Naive thymus-derived CD4-positive, alpha-beta T cell (primary cell): ENCODE measurements at regions not wholly inside any gene's neighbourhood (a gene's known extent, or its start where the extent isn't known, plus 50 kb on each side); places are given as distances from the start of the nearest gene placed in this dataset.

Source experiments
- ATAC-seq: fragments of 150-1000 bp; cut with Tn5 transposase; 2 replicates; pipeline ENCODE4 v1.10.0; 2021; ENCODE audit warnings: mild to moderate bottlenecking, moderate library complexity
- CTCF ChIA-PET: fragments of 350-600 bp; sonication (Branson Sonifier 250); formaldehyde crosslinking; loops from one replicate; lab custom pipeline; 2021; ENCODE audit warnings: antibody characterized with exemption; lab: Charles Lee
- POLR2A ChIA-PET: fragments of 350-600 bp; sonication (Branson Sonifier 250); formaldehyde crosslinking; loops from one replicate; lab custom pipeline; 2021; ENCODE audit warnings: antibody characterized with exemption, inconsistent platforms; lab: Charles Lee
- DNase-seq, 9 donors: peaks; one replicate each; pipeline versions ENCODE4 v3.0.0 to v3.0.0-alpha.2; 2020 to 2022; ENCODE audit warnings: mixed read lengths in 1 of 9
- H3K27ac ChIP-seq: one replicate; pipeline ENCODE4 v1.7.0; 2013; ENCODE audit warnings: mild to moderate bottlenecking, low read depth, low read length, moderate library complexity
- H3K27me3 ChIP-seq, 2 donors: one replicate each; pipeline ENCODE4 v1.7.0; 2013; ENCODE audit warnings: low read length in 2 of 2, mild to moderate bottlenecking in 2 of 2, moderate library complexity in 2 of 2; ENCODE audit not compliant: control insufficient read depth in 2 of 2, insufficient read depth in 2 of 2
- H3K36me3 ChIP-seq, 3 experiments: 1 replicate in 2 of 3; 2 replicates in 1 of 3; pipeline ENCODE4 v1.7.0; 2013; ENCODE audit warnings: low read length in 3 of 3, mild to moderate bottlenecking in 3 of 3, moderate library complexity in 1 of 3; ENCODE audit not compliant: insufficient read depth in 3 of 3, control insufficient read depth in 2 of 3
- H3K4me1 ChIP-seq, 2 donors: one replicate each; pipeline ENCODE4 v1.7.0; 2013; ENCODE audit warnings: low read length in 2 of 2, mild to moderate bottlenecking in 2 of 2, moderate library complexity in 1 of 2; ENCODE audit not compliant: control insufficient read depth in 2 of 2, insufficient read depth in 2 of 2
- H3K4me3 ChIP-seq: 2 replicates; pipeline ENCODE4 v1.7.0; 2013; ENCODE audit warnings: mild to moderate bottlenecking, low read length
- H3K9me3 ChIP-seq, 3 experiments: 1 replicate in 2 of 3; 2 replicates in 1 of 3; pipeline ENCODE4 v1.7.0; 2013; ENCODE audit warnings: low read length in 3 of 3; ENCODE audit not compliant: control insufficient read depth in 2 of 3
- H3K27ac Mint-ChIP-seq, 9 donors: one replicate each; pipeline ENCODE4 v1.8.0; 2020 to 2022; ENCODE audit warnings: mixed read lengths in 9 of 9, mild to moderate bottlenecking in 8 of 9, moderate library complexity in 5 of 9, inconsistent platforms in 2 of 9
- H3K27me3 Mint-ChIP-seq, 5 donors: one replicate each; pipeline ENCODE4 v1.8.0; 2021 to 2022; ENCODE audit warnings: mixed read lengths in 5 of 5, mild to moderate bottlenecking in 1 of 5
- H3K36me3 Mint-ChIP-seq, 5 donors: one replicate each; pipeline ENCODE4 v1.8.0; 2020 to 2022; ENCODE audit warnings: mixed read lengths in 5 of 5, mild to moderate bottlenecking in 3 of 5, inconsistent platforms in 1 of 5
- H3K4me1 Mint-ChIP-seq, 7 donors: one replicate each; pipeline ENCODE4 v1.8.0; 2020 to 2022; ENCODE audit warnings: mixed read lengths in 7 of 7, mild to moderate bottlenecking in 3 of 7, inconsistent platforms in 1 of 7
- H3K4me3 Mint-ChIP-seq, 10 donors: one replicate each; pipeline ENCODE4 v1.8.0; 2020 to 2022; ENCODE audit warnings: mild to moderate bottlenecking in 10 of 10, mixed read lengths in 10 of 10, moderate library complexity in 6 of 10, inconsistent platforms in 2 of 10
- H3K9me3 Mint-ChIP-seq, 11 donors: one replicate each; pipeline ENCODE4 v1.8.0; 2020 to 2022; ENCODE audit warnings: mixed read lengths in 11 of 11, mild to moderate bottlenecking in 4 of 11, inconsistent platforms in 1 of 11, moderate library complexity in 1 of 11
- intact Hi-C, 2 donors: fragments of 100-400 bp; cut with micrococcal nuclease; formaldehyde crosslinking; loops; one replicate each; pipeline ENCODE4 v1.15.1; 2023

DNA sequence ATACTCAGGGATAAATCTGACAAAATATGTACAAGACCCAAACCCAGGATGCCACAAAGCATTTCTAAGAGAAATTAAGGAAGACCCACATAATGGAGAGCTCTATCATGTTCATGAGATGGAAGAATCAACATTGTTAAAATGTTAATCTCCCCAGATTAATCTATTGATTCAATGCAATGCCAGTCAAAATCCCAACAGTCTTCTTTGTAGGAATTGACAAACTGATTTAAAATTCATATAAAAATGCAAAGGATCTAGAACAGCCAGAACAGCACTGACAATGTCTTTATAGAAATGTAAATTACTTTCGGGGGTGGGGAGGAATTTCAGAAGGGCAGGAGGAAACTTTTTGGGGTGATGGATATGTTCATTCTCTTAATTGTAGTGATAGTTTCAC lies 281.6 kb upstream of the SEMA6A start:
- Mint-ChIP-seq H3K36me3 (no peaks in the 10 kb centered on the region), H3K27me3 (no peaks in the 10 kb centered on the region), H3K27ac (peak overlapping the region in 1 of 9 donors; percentile 3), H3K4me1 (no peaks in the 10 kb centered on the region), H3K4me3 (no peak overlapping the region), H3K9me3 (peaks cover 0 to 5% (median 0%) of the 10 kb centered on the region in 11 donors)
- Histone ChIP-seq H3K27me3 (no peaks in the 10 kb centered on the region), H3K36me3 (no peaks in the 10 kb centered on the region), H3K27ac (no peak overlapping the region), H3K4me3 (no peak overlapping the region), H3K9me3 (no peaks in the 10 kb centered on the region), H3K4me1 (no peaks in the 10 kb centered on the region)
- intact Hi-C loops: no loop called here
- DNase-seq (no peak), ATAC-seq (no peak)
- ChIA-PET POLR2A (interaction anchor here (0.6 kb wide), 1 partner anchor 10 kb away, joined by 5 read pairs; no protein-coding TSS in a partner anchor), CTCF (no interaction called here)

DNA sequence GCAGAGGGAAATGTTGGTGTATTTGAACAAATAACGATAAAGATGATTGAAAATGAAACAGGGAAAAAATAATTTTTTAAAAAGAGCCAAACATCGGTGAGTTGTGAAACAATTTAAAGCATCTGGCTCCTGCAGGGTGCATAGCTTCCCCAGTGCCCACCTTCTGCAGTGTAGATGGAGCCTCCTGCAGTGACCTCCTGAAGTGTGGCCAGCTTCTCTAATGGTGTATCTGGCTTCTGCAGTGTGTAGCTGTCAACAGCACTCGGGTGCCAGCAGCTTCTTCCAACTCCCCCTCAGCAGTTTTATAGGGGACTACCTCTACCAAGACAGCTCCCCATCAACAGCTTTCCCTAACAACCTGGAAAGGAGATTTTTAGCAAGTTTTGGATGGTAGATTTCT lies 279.4 kb upstream of the SEMA6A start:
- Histone ChIP-seq H3K27ac (no peak overlapping the region), H3K9me3 (no peaks in the 10 kb centered on the region), H3K27me3 (no peaks in the 10 kb centered on the region), H3K4me1 (no peaks in the 10 kb centered on the region), H3K36me3 (no peaks in the 10 kb centered on the region), H3K4me3 (no peak overlapping the region)
- CTCF ChIA-PET: no interaction called here
- no peaks in the 10 kb centered on the region for H3K36me3 Mint-ChIP-seq
- ATAC-seq (no peak), DNase-seq (no peak)
- H3K27ac Mint-ChIP-seq: no peak overlapping the region
- peaks cover 0 to 5% (median 0%) of the 10 kb centered on the region in 5 donors for H3K27me3 Mint-ChIP-seq
- no peaks in the 10 kb centered on the region for H3K4me1 Mint-ChIP-seq
- H3K4me3 Mint-ChIP-seq: no peak overlapping the region
- intact Hi-C loops: no loop called here
- POLR2A ChIA-PET: no interaction called here
- peaks cover 0 to 6% (median 0%) of the 10 kb centered on the region in 11 donors for H3K9me3 Mint-ChIP-seq

DNA sequence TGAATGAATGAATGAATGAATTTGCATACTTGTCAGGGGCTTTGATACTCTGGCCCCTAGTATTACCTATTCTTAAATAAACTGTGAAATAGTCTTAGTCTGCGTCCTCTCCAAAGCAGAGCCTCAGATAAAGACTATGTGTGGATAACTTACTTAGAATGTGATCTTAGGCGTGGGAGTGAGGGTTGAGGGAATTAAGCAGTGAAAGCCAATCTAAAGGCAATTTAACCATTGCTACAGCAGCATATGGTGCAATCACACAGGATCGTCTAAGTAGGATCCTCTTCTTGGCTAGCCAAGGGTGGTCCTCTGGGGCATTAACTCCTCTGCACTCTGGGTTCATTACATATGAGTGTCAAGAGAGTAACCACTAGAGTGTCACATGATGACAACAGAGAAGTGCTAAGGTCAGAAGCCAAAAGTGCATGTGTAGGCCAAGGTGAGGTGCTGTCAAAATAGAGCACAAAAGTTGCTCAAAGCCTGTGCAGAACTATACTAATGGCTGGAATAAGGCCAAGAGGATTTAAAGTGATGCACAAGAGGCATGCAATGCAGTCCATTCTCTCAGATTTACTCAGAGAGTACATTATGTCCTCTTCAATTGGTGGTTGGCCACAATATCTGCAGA lies 274.4 kb upstream of the SEMA6A start:
- no peak overlapping the region for H3K4me3 Mint-ChIP-seq
- CTCF ChIA-PET: no interaction called here
- Histone ChIP-seq H3K27ac (no peak overlapping the region), H3K36me3 (no peaks in the 10 kb centered on the region), H3K4me3 (no peak overlapping the region), H3K9me3 (no peaks in the 10 kb centered on the region), H3K4me1 (no peaks in the 10 kb centered on the region), H3K27me3 (no peaks in the 10 kb centered on the region)
- no peaks in the 10 kb centered on the region for H3K36me3 Mint-ChIP-seq
- DNase-seq (no peak), ATAC-seq (no peak)
- H3K27ac Mint-ChIP-seq: no peak overlapping the region
- intact Hi-C loops: no loop called here
- H3K27me3 Mint-ChIP-seq: peaks cover 0 to 5% (median 0%) of the 10 kb centered on the region in 5 donors
- H3K9me3 Mint-ChIP-seq: peaks cover 0 to 9% (median 3%) of the 10 kb centered on the region in 11 donors
- POLR2A ChIA-PET: no interaction called here
- no peaks in the 10 kb centered on the region for H3K4me1 Mint-ChIP-seq

- Histone ChIP-seq H3K4me3 (no peak overlapping the region), H3K27ac (no peak overlapping the region), H3K36me3 (no peaks in the 10 kb centered on the region), H3K4me1 (no peaks in the 10 kb centered on the region), H3K9me3 (no peaks in the 10 kb centered on the region), H3K27me3 (no peaks in the 10 kb centered on the region)
- no peak for ATAC-seq
- H3K9me3 Mint-ChIP-seq: peaks cover 0 to 12% (median 1%) of the 10 kb centered on the region in 11 donors
- H3K4me3 Mint-ChIP-seq: no peak overlapping the region
- no peaks in the 10 kb centered on the region for H3K4me1 Mint-ChIP-seq
- intact Hi-C loops: no loop called here
- ChIA-PET CTCF (no interaction called here), POLR2A (no interaction called here)
- no peak overlapping the region for H3K27ac Mint-ChIP-seq
- no peak for DNase-seq
- H3K36me3 Mint-ChIP-seq: no peaks in the 10 kb centered on the region
- H3K27me3 Mint-ChIP-seq: peaks cover 0 to 5% (median 0%) of the 10 kb centered on the region in 5 donors
These were observed 273.3 kb upstream of the SEMA6A start for GRCh38 chr5:116847960-116848359.

- Histone ChIP-seq H3K36me3 (no peaks in the 10 kb centered on the region), H3K4me1 (no peaks in the 10 kb centered on the region), H3K4me3 (no peak overlapping the region), H3K9me3 (no peaks in the 10 kb centered on the region), H3K27me3 (no peaks in the 10 kb centered on the region), H3K27ac (no peak overlapping the region)
- H3K4me3 Mint-ChIP-seq: no peak overlapping the region
- DNase-seq (no peak), ATAC-seq (no peak)
- no peak overlapping the region for H3K27ac Mint-ChIP-seq
- H3K27me3 Mint-ChIP-seq: peaks cover 0 to 5% (median 0%) of the 10 kb centered on the region in 5 donors
- CTCF ChIA-PET: no interaction called here
- peaks cover 0 to 12% (median 1%) of the 10 kb centered on the region in 11 donors for H3K9me3 Mint-ChIP-seq
- intact Hi-C loops: no loop called here
- H3K36me3 Mint-ChIP-seq: no peaks in the 10 kb centered on the region
- POLR2A ChIA-PET: no interaction called here
- H3K4me1 Mint-ChIP-seq: no peaks in the 10 kb centered on the region
These were observed 269.4 kb upstream of the SEMA6A start for GRCh38 chr5:116844015-116844414.

DNA sequence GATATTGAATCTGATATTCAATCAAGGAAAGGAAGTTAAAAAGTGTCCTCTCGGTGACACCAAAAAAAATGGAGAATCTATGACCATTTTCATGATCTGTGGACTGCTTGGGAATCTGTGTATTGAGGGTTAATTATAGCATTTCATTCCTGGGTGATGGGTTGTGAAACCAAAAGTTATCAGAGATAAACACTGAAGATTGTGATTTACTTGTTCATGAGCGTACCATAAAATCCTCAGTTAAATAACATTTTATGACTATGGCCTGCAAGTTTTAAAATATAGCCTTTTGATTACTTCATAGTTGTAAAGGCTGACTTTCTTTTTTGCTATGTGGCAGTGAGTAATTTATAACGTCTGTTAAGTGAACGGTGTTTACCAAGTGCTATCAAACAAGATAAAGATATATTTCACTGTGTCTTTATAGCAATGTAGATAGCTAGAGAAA lies 267.9 kb upstream of the SEMA6A start:
- Mint-ChIP-seq H3K4me1 (no peaks in the 10 kb centered on the region), H3K27me3 (peaks cover 0 to 9% (median 4%) of the 10 kb centered on the region in 5 donors), H3K4me3 (no peak overlapping the region), H3K9me3 (peaks cover 0 to 12% (median 1%) of the 10 kb centered on the region in 11 donors), H3K27ac (no peak overlapping the region), H3K36me3 (no peaks in the 10 kb centered on the region)
- H3K4me3 ChIP-seq: no peak overlapping the region
- no peaks in the 10 kb centered on the region for H3K36me3 ChIP-seq
- no peaks in the 10 kb centered on the region for H3K4me1 ChIP-seq
- ATAC-seq (no peak), DNase-seq (no peak)
- CTCF ChIA-PET: no interaction called here
- no peaks in the 10 kb centered on the region for H3K27me3 ChIP-seq
- H3K9me3 ChIP-seq: no peaks in the 10 kb centered on the region
- intact Hi-C loops: no loop called here
- POLR2A ChIA-PET: no interaction called here
- H3K27ac ChIP-seq: no peak overlapping the region

DNA sequence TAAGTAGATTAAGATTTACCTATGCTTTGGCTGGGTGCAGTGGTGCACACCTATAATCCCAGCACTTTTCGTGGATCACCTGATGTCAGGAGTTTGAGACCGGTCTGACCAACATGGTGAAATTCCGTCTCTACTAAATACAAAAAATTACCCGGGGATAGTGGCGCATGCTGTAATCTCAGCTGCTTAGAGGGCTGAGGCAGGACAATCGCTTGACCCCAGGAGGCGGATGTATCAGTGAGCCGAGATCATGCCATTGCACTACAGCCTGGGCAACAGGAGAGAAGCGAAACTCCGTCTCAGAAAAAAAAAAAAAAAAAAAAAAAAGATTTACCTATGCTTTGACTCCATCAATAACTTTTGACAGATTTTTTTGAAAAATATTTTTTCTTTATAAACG lies 267.1 kb upstream of the SEMA6A start:
- Mint-ChIP-seq H3K36me3 (no peaks in the 10 kb centered on the region), H3K27me3 (peaks cover 0 to 10% (median 4%) of the 10 kb centered on the region in 5 donors), H3K4me1 (no peaks in the 10 kb centered on the region), H3K9me3 (peaks cover 0 to 12% (median 3%) of the 10 kb centered on the region in 11 donors), H3K4me3 (no peak overlapping the region), H3K27ac (no peak overlapping the region)
- Histone ChIP-seq H3K27me3 (peaks cover 0 to 2% of the 10 kb centered on the region in 2 donors), H3K9me3 (no peaks in the 10 kb centered on the region), H3K4me1 (no peaks in the 10 kb centered on the region), H3K36me3 (no peaks in the 10 kb centered on the region), H3K27ac (no peak overlapping the region), H3K4me3 (no peak overlapping the region)
- intact Hi-C loops: no loop called here
- no peak for ATAC-seq
- CTCF ChIA-PET: no interaction called here
- DNase-seq: no peak
- POLR2A ChIA-PET: no interaction called here
